ENCODE measurements at regions not wholly inside any gene's neighbourhood (a gene's known extent, or its start where the extent isn't known, plus 50 kb on each side); places are given as distances from the start of the nearest gene placed in this dataset.

GRCh38 chr4:23097251-23097650 is 404.5 kb downstream of the GBA3 start:
- TF ChIP-seq BRD4 (CRISPR knock-in tag; IDR thresholded peaks at IDR 0.05) = no peak
- TF ChIP-seq SIX4 (CRISPR knock-in tag; IDR thresholded peaks at IDR 0.05) = no peak
- TF ChIP-seq JUND (CRISPR knock-in tag; IDR thresholded peaks at IDR 0.05) = no peak
- TF ChIP-seq POLR2A (IDR thresholded peaks at IDR 0.05; ENCODE audit: insufficient read depth in 1 of 2, low read depth in 2 of 2, low read length in 2 of 2) = no peak
- no peak for TF ChIP-seq MLX (CRISPR knock-in tag; IDR thresholded peaks at IDR 0.05)
- TF ChIP-seq CTCF (CRISPR knock-in tag; IDR thresholded peaks at IDR 0.05) = no peak
- TF ChIP-seq RBFOX2 (IDR thresholded peaks at IDR 0.05; ENCODE audit: low read depth, low read length) = no peak
- no peak for TF ChIP-seq ZNF275 (CRISPR knock-in tag; IDR thresholded peaks at IDR 0.05; ENCODE audit: borderline replicate concordance)
- TF ChIP-seq NFYB (CRISPR knock-in tag; IDR thresholded peaks at IDR 0.05) = no peak

All from HepG2 (cell line).